ENCODE measurements at regions not wholly inside any gene's neighbourhood (a gene's known extent, or its start where the extent isn't known, plus 50 kb on each side); places are given as distances from the start of the nearest gene placed in this dataset.

GRCh38 chr2:52886556-52886955 is 881.0 kb upstream of the CHAC2 start:
- TF ChIP-seq EZH2phosphoT487 (IDR thresholded peaks at IDR 0.05; ENCODE audit: insufficient read depth, low read depth) (no peak), EZH2 (IDR thresholded peaks at IDR 0.05; ENCODE audit: insufficient read depth, poor library complexity, severe bottlenecking) (no peak)

All from GM23248 (cell line).